Astrocyte of the cerebellum (primary cell): ENCODE measurements at regions not wholly inside any gene's neighbourhood (a gene's known extent, or its start where the extent isn't known, plus 50 kb on each side); places are given as distances from the start of the nearest gene placed in this dataset.

ENCODE experiments used
- DNase-seq: peaks from one replicate; pipeline ENCODE4 v3.0.0-alpha.2; 2011; ENCODE audit warnings: low read depth
- H3K4me3 ChIP-seq: 2 replicates; pipeline ENCODE4 v1.5.1; 2011; ENCODE audit warnings: mild to moderate bottlenecking, low read depth, low read length, moderate library complexity
- CTCF ChIP-seq: IDR thresholded peaks from 2 replicates; pipeline ENCODE4 v1.5.1; 2012; ENCODE audit warnings: low read length, low read depth, moderate library complexity, mild to moderate bottlenecking; ENCODE audit errors: missing control alignments
- in situ Hi-C: cut with HindIII; loops from 2 replicates; pipeline ENCODE4 v1.10.0; 2017; ENCODE audit warnings: low sequenced_read_pairs

- in situ Hi-C loops: no loop called here
- no peak overlapping the region for H3K4me3 ChIP-seq
- DNase-seq: no peak
- TF ChIP-seq CTCF: no peak
These were observed 67.5 kb upstream of the PWP1 start for GRCh38 chr12:107618106-107618505.

GRCh38 chr12:107619831-107620230 lies 65.8 kb upstream of the PWP1 start:
- in situ Hi-C loops: no loop called here
- H3K4me3 ChIP-seq: no peak overlapping the region
- no peak for DNase-seq
- no peak for TF ChIP-seq CTCF

GRCh38 chr12:107622001-107622400 lies 63.6 kb upstream of the PWP1 start:
- H3K4me3 ChIP-seq: no peak overlapping the region
- TF ChIP-seq CTCF: peak; percentile 60
- no peak for DNase-seq
- in situ Hi-C loops: no loop called here

GRCh38 chr12:107624493-107624892 lies 61.1 kb upstream of the PWP1 start:
- no peak for DNase-seq
- no peak overlapping the region for H3K4me3 ChIP-seq
- no peak for TF ChIP-seq CTCF
- in situ Hi-C loops: no loop called here

GRCh38 chr12:107631715-107632114 lies 53.9 kb upstream of the PWP1 start:
- in situ Hi-C loops: no loop called here
- no peak for DNase-seq

GRCh38 chr12:107632246-107632645 lies 53.4 kb upstream of the PWP1 start:
- in situ Hi-C loops: no loop called here
- no peak overlapping the region for H3K4me3 ChIP-seq
- DNase-seq: no peak
- no peak for TF ChIP-seq CTCF

More at GRCh38 chr12:107631715-107632114, 53.9 kb upstream of the PWP1 start:
- H3K4me3 ChIP-seq: no peak overlapping the region
- TF ChIP-seq CTCF: no peak

GRCh38 chr12:107634530-107634929 lies 51.1 kb upstream of the PWP1 start:
- TF ChIP-seq CTCF: no peak
- DNase-seq: no peak
- H3K4me3 ChIP-seq: no peak overlapping the region
- in situ Hi-C loops: no loop called here
